Kidney (tissue), 13 donors: ENCODE measurements at regions not wholly inside any gene's neighbourhood (a gene's known extent, or its start where the extent isn't known, plus 50 kb on each side); places are given as distances from the start of the nearest gene placed in this dataset.
A peak's percentile ranks its signal among the peaks of the same experiment; 100 is the strongest.
"Not testable (repeated sequence)": the region's sequence is repeated elsewhere in the genome, so short reads cannot be mapped to it uniquely, and the experiment has no call there.

Source experiments
- DNase-seq, 5 donors: peaks; one replicate each; pipeline ENCODE4 v3.0.0-alpha.2; 2013 to 2020
- FAIRE-seq: peaks from 2 replicates; lab custom pipeline; 2012; peaks lifted over from hg19 to GRCh38; lab: Jason Lieb, UNC
- H3K27ac ChIP-seq, 2 donors: one replicate each; pipeline ENCODE4 v1.7.0; 2013; ENCODE audit warnings: low read depth in 2 of 2, low read length in 2 of 2, inconsistent platforms in 1 of 2
- H3K27me3 ChIP-seq: one replicate; pipeline ENCODE4 v1.7.1; 2013; ENCODE audit warnings: low read length, inconsistent platforms; ENCODE audit not compliant: control insufficient read depth, insufficient read depth
- H3K36me3 ChIP-seq, 3 donors: one replicate each; pipeline versions ENCODE4 v1.7.0 to v1.7.1; 2013; ENCODE audit warnings: low read length in 3 of 3, control low read depth in 1 of 3, inconsistent platforms in 1 of 3; ENCODE audit not compliant: insufficient read depth in 3 of 3, control insufficient read depth in 2 of 3
- H3K4me1 ChIP-seq, 3 donors: one replicate each; pipeline versions ENCODE4 v1.7.0 to v1.7.1; 2013; ENCODE audit warnings: low read length in 3 of 3, inconsistent platforms in 1 of 3, low read depth in 1 of 3; ENCODE audit not compliant: control insufficient read depth in 2 of 3, insufficient read depth in 2 of 3
- H3K4me3 ChIP-seq, 3 donors: one replicate each; pipeline versions ENCODE4 v1.7.0 to v1.8.1; 2013; ENCODE audit warnings: low read length in 3 of 3, control low read depth in 1 of 3, inconsistent platforms in 1 of 3
- H3K9ac ChIP-seq, 3 donors: one replicate each; pipeline versions ENCODE4 v1.7.0 to v1.7.1; 2013; ENCODE audit warnings: low read length in 3 of 3, control low read depth in 1 of 3, inconsistent platforms in 1 of 3
- H3K9me3 ChIP-seq, 3 donors: one replicate each; pipeline versions ENCODE4 v1.7.0 to v1.7.1; 2013; ENCODE audit warnings: low read length in 3 of 3, control low read depth in 1 of 3, inconsistent platforms in 1 of 3; ENCODE audit not compliant: control insufficient read depth in 2 of 3, insufficient read depth in 1 of 3
- intact Hi-C: fragments of 100-400 bp; cut with DNase I; formaldehyde crosslinking; loops from one replicate; pipeline ENCODE4 v1.11.1; 2022
- TF ChIP-seq, protein P1 (sequence below): IDR thresholded peaks from 3 replicates; pipeline ENCODE4 v1.5.1; 2012; ENCODE audit warnings: mild to moderate bottlenecking, moderate library complexity, borderline replicate concordance; ENCODE audit not compliant: insufficient read depth; ENCODE audit errors: extremely low read depth
- donor health status: control.
- donor health status: control.
- donor health status: control.
- donor health status: control.
- donor health status: control.
- donor health status: DM: yes; HTN: yes; CAD: no.
- donor health status: Normal renal cell carcinoma (clear cell type).

DNA sequence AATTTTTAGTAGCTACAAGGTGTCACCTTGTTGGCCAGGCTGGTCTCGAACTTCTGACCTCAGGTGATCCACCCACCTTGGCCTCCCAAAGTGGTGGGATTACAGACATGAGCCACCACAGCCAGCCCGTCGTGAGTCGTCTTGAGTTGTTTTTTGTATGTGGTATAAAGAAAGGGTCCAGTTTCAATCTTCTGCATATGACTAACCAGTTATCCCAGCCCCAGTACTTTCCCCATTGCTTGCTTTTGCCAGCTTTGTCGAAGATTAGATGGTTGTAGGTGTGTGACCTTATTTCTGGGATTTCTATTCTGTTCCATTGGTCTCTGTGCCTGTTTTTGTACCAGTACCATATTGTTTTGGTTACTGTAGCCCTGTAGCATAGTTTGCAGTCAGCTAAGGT lies 105.9 kb downstream of the OR13H1 start:
- no peak overlapping the region for H3K9ac ChIP-seq
- no peak overlapping the region for H3K27ac ChIP-seq
- H3K27me3 ChIP-seq = peaks cover 6% of the 10 kb centered on the region
- intact Hi-C loops = no loop called here
- no peaks in the 10 kb centered on the region for H3K4me1 ChIP-seq
- H3K9me3 ChIP-seq = no peaks in the 10 kb centered on the region
- H3K36me3 ChIP-seq = no peaks in the 10 kb centered on the region
- TF ChIP-seq, protein P1, sequence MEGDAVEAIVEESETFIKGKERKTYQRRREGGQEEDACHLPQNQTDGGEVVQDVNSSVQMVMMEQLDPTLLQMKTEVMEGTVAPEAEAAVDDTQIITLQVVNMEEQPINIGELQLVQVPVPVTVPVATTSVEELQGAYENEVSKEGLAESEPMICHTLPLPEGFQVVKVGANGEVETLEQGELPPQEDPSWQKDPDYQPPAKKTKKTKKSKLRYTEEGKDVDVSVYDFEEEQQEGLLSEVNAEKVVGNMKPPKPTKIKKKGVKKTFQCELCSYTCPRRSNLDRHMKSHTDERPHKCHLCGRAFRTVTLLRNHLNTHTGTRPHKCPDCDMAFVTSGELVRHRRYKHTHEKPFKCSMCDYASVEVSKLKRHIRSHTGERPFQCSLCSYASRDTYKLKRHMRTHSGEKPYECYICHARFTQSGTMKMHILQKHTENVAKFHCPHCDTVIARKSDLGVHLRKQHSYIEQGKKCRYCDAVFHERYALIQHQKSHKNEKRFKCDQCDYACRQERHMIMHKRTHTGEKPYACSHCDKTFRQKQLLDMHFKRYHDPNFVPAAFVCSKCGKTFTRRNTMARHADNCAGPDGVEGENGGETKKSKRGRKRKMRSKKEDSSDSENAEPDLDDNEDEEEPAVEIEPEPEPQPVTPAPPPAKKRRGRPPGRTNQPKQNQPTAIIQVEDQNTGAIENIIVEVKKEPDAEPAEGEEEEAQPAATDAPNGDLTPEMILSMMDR = no peak
- FAIRE-seq (no peak), DNase-seq (no peak)
- no peak overlapping the region for H3K4me3 ChIP-seq

DNA sequence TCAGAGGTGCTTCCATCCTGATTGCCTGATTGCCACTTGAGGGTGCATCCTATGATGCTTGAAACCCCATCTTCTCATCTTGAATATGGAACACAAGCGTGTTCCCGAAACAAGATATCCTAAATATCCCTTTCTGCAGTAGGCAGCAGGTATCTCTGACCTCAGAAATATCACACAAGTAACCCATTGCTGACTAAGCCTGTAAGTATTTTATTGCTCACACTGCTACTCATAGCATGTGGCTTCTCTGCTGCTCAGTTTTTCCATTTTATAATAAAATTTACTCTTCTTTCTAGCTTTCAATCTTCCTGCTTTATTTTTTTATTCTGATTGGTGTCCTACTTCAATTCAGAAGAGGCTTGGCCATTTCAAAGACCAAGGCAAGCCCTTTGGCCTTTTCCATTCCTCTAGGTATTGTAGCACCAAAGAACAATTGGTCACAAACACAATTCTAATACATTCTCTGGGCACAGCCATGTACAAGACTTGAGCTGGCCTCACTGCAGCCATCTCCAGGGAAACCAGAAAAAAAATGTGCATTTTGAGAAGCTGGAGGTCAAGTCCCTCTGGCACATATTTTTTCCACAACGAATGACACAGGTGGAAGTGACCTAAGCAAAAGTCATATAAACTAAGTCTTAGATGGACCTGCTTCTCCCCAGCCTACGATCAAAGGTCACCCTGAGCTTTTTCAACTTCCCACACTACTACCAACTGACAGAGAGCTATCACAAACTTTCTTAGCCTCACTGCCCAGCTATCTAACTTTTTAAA lies 107.0 kb downstream of the OR13H1 start:
- TF ChIP-seq, protein P1 = no peak
- FAIRE-seq (no peak), DNase-seq (no peak)
- Histone ChIP-seq H3K4me3 (no peak overlapping the region), H3K9me3 (no peaks in the 10 kb centered on the region), H3K36me3 (no peaks in the 10 kb centered on the region), H3K4me1 (no peaks in the 10 kb centered on the region), H3K27me3 (peaks cover 3% of the 10 kb centered on the region), H3K27ac (no peak overlapping the region), H3K9ac (no peak overlapping the region)
- intact Hi-C loops = no loop called here

DNA sequence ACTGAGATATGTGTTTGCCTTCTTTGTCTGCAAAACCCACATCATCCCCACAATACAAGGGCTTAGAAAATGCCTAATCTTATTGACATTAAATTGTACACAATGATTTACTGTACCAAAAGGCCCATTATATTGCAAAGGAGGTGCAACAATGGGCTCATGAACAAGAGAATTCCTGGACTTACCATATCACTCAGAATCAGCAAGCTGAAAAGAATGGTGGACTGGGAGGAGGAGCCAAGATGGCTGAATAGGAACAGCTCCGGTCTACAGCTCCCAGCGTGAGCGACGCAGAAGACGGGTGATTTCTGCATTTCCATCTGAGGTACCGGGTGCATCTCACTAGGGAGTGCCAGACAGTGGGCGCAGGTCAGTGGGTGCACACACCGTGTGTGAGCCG lies 119.9 kb downstream of the OR13H1 start:
- H3K9ac ChIP-seq, H3K36me3 ChIP-seq, H3K27me3 ChIP-seq, H3K27ac ChIP-seq, DNase-seq, intact Hi-C loops, H3K9me3 ChIP-seq, H3K4me1 ChIP-seq, H3K4me3 ChIP-seq, FAIRE-seq: not testable (repeated sequence)

DNA sequence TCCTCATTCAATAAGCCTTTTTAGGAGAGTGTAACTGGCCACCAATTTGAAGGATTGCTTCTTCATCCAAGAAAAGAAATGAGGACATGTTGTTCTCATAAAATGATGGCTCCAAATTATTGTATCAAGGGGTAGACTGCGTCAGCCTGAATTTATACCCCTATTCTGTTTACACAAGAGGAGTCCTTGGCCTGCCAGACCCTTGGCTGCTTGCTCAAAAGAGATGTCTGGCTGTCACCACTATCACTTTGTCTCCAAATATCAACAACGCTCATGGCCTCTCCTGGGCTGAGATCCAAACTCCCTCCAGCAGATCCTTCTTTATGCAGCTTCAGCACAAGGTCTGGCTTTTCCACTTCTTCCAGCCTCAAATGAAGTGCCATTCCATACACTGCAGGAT lies 127.9 kb downstream of the OR13H1 start:
- no peak overlapping the region for H3K4me3 ChIP-seq
- H3K36me3 ChIP-seq = no peaks in the 10 kb centered on the region
- peaks cover 8% of the 10 kb centered on the region for H3K27me3 ChIP-seq
- intact Hi-C loops = no loop called here
- H3K9me3 ChIP-seq = no peaks in the 10 kb centered on the region
- no peaks in the 10 kb centered on the region for H3K4me1 ChIP-seq
- DNase-seq (peak in 2 of 5 donors; percentile 47 to 71), FAIRE-seq (no peak)
- TF ChIP-seq, protein P1 = no peak
- no peak overlapping the region for H3K9ac ChIP-seq
- H3K27ac ChIP-seq = no peak overlapping the region
